T-cell (primary cell): ENCODE measurements at regions not wholly inside any gene's neighbourhood (a gene's known extent, or its start where the extent isn't known, plus 50 kb on each side); places are given as distances from the start of the nearest gene placed in this dataset.

ENCODE experiments used
- ATAC-seq, 4 experiments: fragments of 200-7000 bp in 3 of 4; fragments of 150-1000 bp in 1 of 4; cut with Tn5 transposase; replicated peaks in 1 of 4; 1 replicate in 3 of 4; 2 replicates in 1 of 4; pipeline ENCODE4 v1.10.0; 2021; ENCODE audit warnings: moderate library complexity in 3 of 4, mild to moderate bottlenecking in 2 of 4, moderate number of reproducible peaks in 1 of 4
- CTCF ChIA-PET, 2 donors: fragments of 300-600 bp; sonication (Branson Sonifier 250); formaldehyde crosslinking; loops; one replicate each; lab custom pipeline; 2022; ENCODE audit warnings: antibody characterized with exemption in 2 of 2; lab: Charles Lee
- POLR2A ChIA-PET, 2 donors: fragments of 300-600 bp; sonication (Branson Sonifier 250); formaldehyde crosslinking; loops; one replicate each; lab custom pipeline; 2022; ENCODE audit warnings: antibody characterized with exemption in 2 of 2; lab: Charles Lee
- DNase-seq, 35 experiments: peaks; one replicate each; pipeline versions ENCODE4 v3.0.0 to v3.0.0-alpha.2; 2013 to 2023
- H3K27ac ChIP-seq: one replicate; pipeline ENCODE4 v1.5.1; 2013; ENCODE audit warnings: low read length
- H3K27me3 ChIP-seq, 2 experiments: replicated peaks in 1 of 2; 1 replicate in 1 of 2; 2 replicates in 1 of 2; pipeline versions ENCODE4 v1.6.1 to v1.7.0; 2013; ENCODE audit warnings: low read length in 1 of 2, mixed read lengths in 1 of 2; ENCODE audit not compliant: control insufficient read depth in 2 of 2, insufficient read depth in 2 of 2; ENCODE audit errors: extremely low read depth in 1 of 2
- H3K36me3 ChIP-seq, 2 donors: 1 replicate in 1 of 2; 2 replicates in 1 of 2; pipeline versions ENCODE4 v1.6.1 to v1.7.0; 2013; ENCODE audit warnings: low read length in 1 of 2; ENCODE audit not compliant: control insufficient read depth in 2 of 2, insufficient read depth in 1 of 2; ENCODE audit errors: extremely low read depth in 1 of 2
- H3K4me1 ChIP-seq, 2 experiments: 1 replicate in 1 of 2; 2 replicates in 1 of 2; pipeline versions ENCODE4 v1.6.1 to v1.7.0; 2013; ENCODE audit warnings: low read length in 2 of 2, mixed read lengths in 1 of 2; ENCODE audit not compliant: insufficient read depth in 2 of 2, control insufficient read depth in 1 of 2; ENCODE audit errors: extremely low read depth in 1 of 2
- H3K4me3 ChIP-seq, 2 donors: 1 replicate in 1 of 2; 2 replicates in 1 of 2; pipeline versions ENCODE4 v1.5.1 to v1.7.0; 2013; ENCODE audit warnings: mild to moderate bottlenecking in 2 of 2, low read length in 1 of 2, moderate library complexity in 1 of 2; ENCODE audit not compliant: control insufficient read depth in 1 of 2; ENCODE audit errors: extremely low read depth in 1 of 2
- H3K9me3 ChIP-seq: 2 replicates; pipeline ENCODE4 v1.7.0; 2013
- H3K27ac Mint-ChIP-seq, 2 donors: one replicate each; pipeline ENCODE4 v1.8.0; 2020 to 2021; ENCODE audit warnings: mild to moderate bottlenecking in 2 of 2, mixed read lengths in 2 of 2
- H3K27me3 Mint-ChIP-seq, 2 donors: one replicate each; pipeline ENCODE4 v1.8.0; 2021 to 2022; ENCODE audit warnings: mixed read lengths in 2 of 2
- H3K36me3 Mint-ChIP-seq: one replicate; pipeline ENCODE4 v1.8.0; 2021; ENCODE audit warnings: mixed read lengths
- H3K4me1 Mint-ChIP-seq, 3 donors: one replicate each; pipeline ENCODE4 v1.8.0; 2020 to 2022; ENCODE audit warnings: mixed read lengths in 3 of 3, mild to moderate bottlenecking in 1 of 3
- H3K4me3 Mint-ChIP-seq, 3 donors: one replicate each; pipeline ENCODE4 v1.8.0; 2020 to 2022; ENCODE audit warnings: mild to moderate bottlenecking in 3 of 3, mixed read lengths in 3 of 3, moderate library complexity in 3 of 3
- H3K9me3 Mint-ChIP-seq, 3 donors: one replicate each; pipeline ENCODE4 v1.8.0; 2020 to 2022; ENCODE audit warnings: mixed read lengths in 3 of 3
- WGBS: methylation state at CpG from one replicate; pipeline ENCODE4 v1.1.5; 2013; ENCODE audit warnings: missing lambda C conversion rate; ENCODE audit not compliant: insufficient coverage; 5-methylcytosine and 5-hydroxymethylcytosine counted together

- Mint-ChIP-seq H3K36me3 (no peaks in the 10 kb centered on the region), H3K9me3 (no peaks in the 10 kb centered on the region), H3K4me3 (no peak overlapping the region), H3K27me3 (peaks cover 3 to 4% of the 10 kb centered on the region in 2 donors), H3K27ac (no peak overlapping the region), H3K4me1 (no peaks in the 10 kb centered on the region)
- DNase-seq (no peak), ATAC-seq (no peak)
- Histone ChIP-seq H3K4me1 (no peaks in the 10 kb centered on the region), H3K9me3 (no peaks in the 10 kb centered on the region), H3K27me3 (peaks cover 0 to 6% of the 10 kb centered on the region in 2 experiments), H3K4me3 (no peak overlapping the region), H3K27ac (no peak overlapping the region), H3K36me3 (no peaks in the 10 kb centered on the region)
- ChIA-PET CTCF (no interaction called here), POLR2A (no interaction called here)
- WGBS, result no CpG with 5 or more reads among the region's 1 CpG
Observed at GRCh38 chr18:51383711-51384110, 186.2 kb upstream of the MEX3C start.

DNA sequence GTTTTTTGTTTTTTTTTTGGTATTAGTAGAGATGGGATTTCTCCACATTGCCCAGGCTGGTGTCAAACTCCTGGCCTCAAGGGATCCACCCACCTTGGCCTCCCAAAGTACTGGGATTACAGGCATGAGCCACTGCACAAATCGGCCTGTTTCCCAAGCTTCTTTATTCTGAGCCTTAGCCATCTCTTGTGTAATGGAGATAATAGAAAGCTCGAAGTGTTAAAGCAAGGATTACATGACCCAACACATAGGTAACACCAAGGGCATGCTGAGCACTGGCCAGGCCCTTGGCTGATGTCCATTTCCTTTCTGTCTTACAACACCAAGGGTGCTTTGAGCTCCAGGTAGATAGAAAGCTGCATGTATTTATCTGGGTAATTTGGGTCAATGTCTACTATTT, 187.8 kb upstream of the MEX3C start:
- no peaks in the 10 kb centered on the region for H3K4me1 ChIP-seq
- H3K27me3 ChIP-seq, result peaks cover 0 to 6% of the 10 kb centered on the region in 2 experiments
- Mint-ChIP-seq H3K27ac (no peak overlapping the region), H3K36me3 (no peaks in the 10 kb centered on the region), H3K4me1 (no peaks in the 10 kb centered on the region), H3K9me3 (no peaks in the 10 kb centered on the region), H3K4me3 (no peak overlapping the region), H3K27me3 (peaks cover 3 to 4% of the 10 kb centered on the region in 2 donors)
- WGBS, result no CpG with 5 or more reads among the region's 2 CpGs
- H3K9me3 ChIP-seq, result no peaks in the 10 kb centered on the region
- no peak overlapping the region for H3K27ac ChIP-seq
- no peaks in the 10 kb centered on the region for H3K36me3 ChIP-seq
- POLR2A ChIA-PET, result no interaction called here
- ATAC-seq (no peak), DNase-seq (no peak)
- CTCF ChIA-PET, result interaction anchor here in 1 of 2 donors (0.6 to 1.4 kb wide), 2 partner anchors 240 to 276 kb away, joined by 3 read pairs; no protein-coding TSS in a partner anchor
- no peak overlapping the region for H3K4me3 ChIP-seq

DNA sequence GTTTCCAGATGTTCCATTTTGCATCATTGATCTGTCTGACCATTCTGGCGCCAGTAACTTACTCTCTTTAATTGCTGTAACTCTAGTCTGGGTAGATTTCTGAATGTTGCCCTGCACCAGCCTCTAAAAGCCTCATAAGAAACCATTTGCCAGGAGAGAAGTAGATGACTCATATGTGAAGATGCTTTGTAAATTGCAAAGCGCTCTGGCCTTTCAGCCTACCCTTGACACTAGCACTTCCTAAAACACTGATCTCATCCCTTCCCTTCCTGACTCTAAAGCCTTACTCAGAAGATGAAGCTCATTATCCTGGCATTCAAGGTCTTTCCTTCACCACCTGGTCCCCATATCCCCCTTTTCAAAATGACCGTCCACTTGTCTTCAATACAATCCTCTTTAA, 193.2 kb upstream of the MEX3C start:
- no peaks in the 10 kb centered on the region for H3K36me3 Mint-ChIP-seq
- H3K4me3 Mint-ChIP-seq, result no peak overlapping the region
- ATAC-seq (no peak), DNase-seq (no peak)
- H3K9me3 ChIP-seq, result no peaks in the 10 kb centered on the region
- no peaks in the 10 kb centered on the region for H3K9me3 Mint-ChIP-seq
- H3K4me3 ChIP-seq, result no peak overlapping the region
- H3K27me3 Mint-ChIP-seq, result peaks cover 9 to 17% of the 10 kb centered on the region in 2 donors
- no peaks in the 10 kb centered on the region for H3K4me1 Mint-ChIP-seq
- ChIA-PET POLR2A (no interaction called here), CTCF (no interaction called here)
- no peak overlapping the region for H3K27ac ChIP-seq
- peaks cover 0 to 3% of the 10 kb centered on the region in 2 experiments for H3K27me3 ChIP-seq
- no peaks in the 10 kb centered on the region for H3K4me1 ChIP-seq
- 82% methylated on average over 2 of the region's 3 CpGs for whole genome bisulfite sequencing
- no peak overlapping the region for H3K27ac Mint-ChIP-seq
- H3K36me3 ChIP-seq, result no peaks in the 10 kb centered on the region

GRCh38 chr18:51391215-51391614, 193.7 kb upstream of the MEX3C start:
- H3K36me3 Mint-ChIP-seq, result no peaks in the 10 kb centered on the region

GRCh38 chr18:51391731-51392130, 194.2 kb upstream of the MEX3C start:
- Mint-ChIP-seq H3K9me3 (no peaks in the 10 kb centered on the region), H3K27me3 (peaks cover 9 to 17% of the 10 kb centered on the region in 2 donors), H3K36me3 (no peaks in the 10 kb centered on the region), H3K27ac (no peak overlapping the region), H3K4me1 (no peaks in the 10 kb centered on the region), H3K4me3 (no peak overlapping the region)
- Histone ChIP-seq H3K27me3 (peaks cover 0 to 2% of the 10 kb centered on the region in 2 experiments), H3K9me3 (no peaks in the 10 kb centered on the region), H3K27ac (no peak overlapping the region), H3K4me1 (no peaks in the 10 kb centered on the region), H3K4me3 (no peak overlapping the region), H3K36me3 (no peaks in the 10 kb centered on the region)
- ATAC-seq, result no peak
- CTCF ChIA-PET, result no interaction called here
- DNase-seq, result no peak
- 77% methylated on average over 4 of the region's 5 CpGs for WGBS
- POLR2A ChIA-PET, result no interaction called here

More at GRCh38 chr18:51391215-51391614, 193.7 kb upstream of the MEX3C start:
- no CpG with 5 or more reads among the region's 1 CpG for WGBS
- H3K27me3 ChIP-seq, result peaks cover 0 to 3% of the 10 kb centered on the region in 2 experiments
- peaks cover 9 to 17% of the 10 kb centered on the region in 2 donors for H3K27me3 Mint-ChIP-seq
- CTCF ChIA-PET, result no interaction called here
- H3K36me3 ChIP-seq, result no peaks in the 10 kb centered on the region
- no peak overlapping the region for H3K4me3 Mint-ChIP-seq
- H3K4me3 ChIP-seq, result no peak overlapping the region
- ATAC-seq (no peak), DNase-seq (no peak)
- POLR2A ChIA-PET, result no interaction called here
- no peaks in the 10 kb centered on the region for H3K4me1 ChIP-seq
- H3K27ac ChIP-seq, result no peak overlapping the region
- H3K9me3 Mint-ChIP-seq, result no peaks in the 10 kb centered on the region
- H3K9me3 ChIP-seq, result no peaks in the 10 kb centered on the region
- H3K27ac Mint-ChIP-seq, result no peak overlapping the region
- no peaks in the 10 kb centered on the region for H3K4me1 Mint-ChIP-seq

DNA sequence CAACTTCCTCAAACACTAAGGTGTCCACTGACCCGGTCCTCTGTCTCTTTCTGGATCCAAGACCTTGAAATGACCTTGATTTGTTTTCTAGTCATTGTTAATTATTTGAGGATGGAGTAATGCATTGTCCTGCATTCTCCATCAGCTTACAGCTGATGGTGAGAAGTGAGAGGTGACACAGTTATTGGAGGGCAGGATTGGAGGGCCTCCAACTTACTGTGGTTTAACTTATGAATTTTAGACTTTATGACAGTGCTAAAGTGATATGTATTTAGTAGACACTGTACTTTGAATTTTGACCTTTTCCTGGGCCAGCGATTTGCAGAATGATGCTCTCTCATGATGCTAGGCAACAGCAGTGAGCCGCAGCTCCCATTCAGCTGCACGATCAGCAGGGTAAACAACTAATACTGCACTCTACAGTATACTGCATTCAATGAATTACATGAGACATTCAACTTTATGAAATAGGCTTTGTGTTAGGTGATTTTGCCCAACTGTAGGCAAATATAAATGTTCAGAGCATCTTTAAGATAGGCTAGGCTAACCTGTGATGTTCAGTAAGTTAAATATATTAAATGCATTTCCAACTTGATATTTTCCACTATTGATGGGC, 200.0 kb upstream of the MEX3C start:
- ATAC-seq (no peak), DNase-seq (no peak)
- no peaks in the 10 kb centered on the region for H3K27me3 ChIP-seq
- H3K4me3 Mint-ChIP-seq, result no peak overlapping the region
- no peaks in the 10 kb centered on the region for H3K4me1 Mint-ChIP-seq
- H3K9me3 Mint-ChIP-seq, result no peaks in the 10 kb centered on the region
- H3K9me3 ChIP-seq, result no peaks in the 10 kb centered on the region
- H3K27me3 Mint-ChIP-seq, result peaks cover 7 to 16% of the 10 kb centered on the region in 2 donors
- H3K36me3 Mint-ChIP-seq, result no peaks in the 10 kb centered on the region
- ChIA-PET POLR2A (no interaction called here), CTCF (no interaction called here)
- no peak overlapping the region for H3K4me3 ChIP-seq
- no CpG with 5 or more reads among the region's 4 CpGs for WGBS
- H3K36me3 ChIP-seq, result no peaks in the 10 kb centered on the region
- no peak overlapping the region for H3K27ac Mint-ChIP-seq
- H3K4me1 ChIP-seq, result no peaks in the 10 kb centered on the region
- no peak overlapping the region for H3K27ac ChIP-seq

GRCh38 chr18:51398104-51398503, 200.6 kb upstream of the MEX3C start:
- H3K4me3 Mint-ChIP-seq, result no peak overlapping the region
- no peak for DNase-seq
- ATAC-seq, result no peak
- H3K27me3 Mint-ChIP-seq, result peaks cover 7 to 16% of the 10 kb centered on the region in 2 donors
- WGBS, result no CpG with 5 or more reads among the region's 1 CpG
- ChIA-PET CTCF (no interaction called here), POLR2A (no interaction called here)
- Histone ChIP-seq H3K4me1 (no peaks in the 10 kb centered on the region), H3K9me3 (no peaks in the 10 kb centered on the region), H3K4me3 (no peak overlapping the region), H3K36me3 (no peaks in the 10 kb centered on the region), H3K27me3 (no peaks in the 10 kb centered on the region), H3K27ac (no peak overlapping the region)
- no peaks in the 10 kb centered on the region for H3K4me1 Mint-ChIP-seq
- no peak overlapping the region for H3K27ac Mint-ChIP-seq
- H3K9me3 Mint-ChIP-seq, result no peaks in the 10 kb centered on the region
- no peaks in the 10 kb centered on the region for H3K36me3 Mint-ChIP-seq
